Stimulated activated CD4-positive, alpha-beta T cell treated with anti-CD3 and anti-CD28 coated beads, Interleukin-15, amount 100 ng/mL, for 48 hours (primary cell): ENCODE measurements at regions not wholly inside any gene's neighbourhood (a gene's known extent, or its start where the extent isn't known, plus 50 kb on each side); places are given as distances from the start of the nearest gene placed in this dataset.
"Not testable (repeated sequence)": the region's sequence is repeated elsewhere in the genome, so short reads cannot be mapped to it uniquely, and the experiment has no call there.

ENCODE experiments used
- DNase-seq, 2 donors: peaks; one replicate each; pipeline ENCODE4 v3.0.0-alpha.2; 2020; ENCODE audit warnings: low read depth in 2 of 2

DNA sequence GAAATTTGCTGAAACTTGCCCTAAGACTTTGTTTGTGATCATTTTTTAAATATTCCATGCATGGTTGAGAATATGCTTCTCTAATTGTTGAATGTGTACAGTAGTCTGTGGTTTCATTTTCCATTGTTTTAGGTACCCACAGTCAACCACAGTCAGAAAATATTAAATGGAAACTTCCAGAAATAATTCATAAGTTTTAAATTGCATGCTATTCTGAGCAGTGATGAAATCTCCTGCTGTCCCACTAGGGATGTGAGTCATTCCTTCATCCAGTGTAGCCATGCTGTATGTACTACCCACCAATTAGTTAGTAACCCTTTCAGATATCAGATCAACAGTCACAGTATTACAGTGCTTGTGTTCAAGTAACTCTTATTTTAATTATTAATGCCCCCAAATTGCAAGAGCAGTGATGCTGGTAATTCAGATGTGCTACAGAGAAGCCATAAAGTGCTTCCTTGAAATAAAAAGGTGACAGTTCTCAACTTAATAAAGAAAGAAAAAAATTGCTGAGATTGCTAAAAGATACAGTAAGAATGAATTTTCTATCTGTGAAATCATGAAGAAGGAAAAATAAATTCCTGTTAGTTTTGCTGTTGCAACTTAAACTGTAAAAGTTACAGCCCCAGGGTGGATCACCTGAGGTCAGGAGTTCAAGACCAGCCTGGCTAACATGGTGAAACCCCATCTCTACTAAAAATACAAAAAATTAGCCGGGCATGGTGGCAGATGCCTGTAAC, 79.9 kb upstream of the FBXL17 start:
- DNase-seq: no peak

DNA sequence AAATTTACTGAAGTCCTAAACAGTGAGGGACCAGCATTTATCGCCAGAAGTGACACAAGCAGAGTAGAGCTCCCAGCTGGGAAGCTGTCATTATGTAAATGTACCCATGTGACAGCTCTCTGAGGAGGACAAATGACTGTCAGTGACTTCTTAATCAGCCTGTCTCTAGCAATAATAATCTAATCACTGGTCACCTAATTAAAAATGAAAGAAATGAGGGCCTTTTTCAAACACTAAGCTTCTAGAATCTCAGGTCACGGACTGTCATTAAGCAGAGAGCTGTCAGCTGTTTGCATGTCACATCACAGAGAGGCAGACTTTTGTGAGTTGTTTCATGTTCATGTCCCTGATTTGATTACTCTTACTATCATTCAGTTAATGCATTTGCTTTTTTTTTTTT, 77.9 kb upstream of the FBXL17 start:
- DNase-seq: no peak

DNA sequence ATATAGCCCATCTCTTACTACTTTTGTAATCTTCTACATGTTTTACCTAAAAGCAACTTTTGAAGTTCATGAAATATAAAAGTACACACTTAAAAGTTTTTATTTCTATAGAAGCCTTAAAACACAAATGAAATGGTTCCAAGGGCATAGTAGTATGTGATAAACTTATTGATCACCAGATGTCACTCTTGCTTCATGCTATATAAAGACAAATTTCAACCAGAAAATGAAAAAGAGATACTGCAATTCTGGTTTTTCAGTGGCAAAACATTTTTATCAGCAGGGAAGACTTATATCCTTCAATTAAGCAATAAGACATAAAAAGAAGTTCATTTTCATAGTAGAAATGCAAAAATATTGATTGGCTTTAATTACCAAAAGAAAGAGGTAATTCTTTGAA, 69.4 kb upstream of the FBXL17 start:
- DNase-seq: no peak

DNA sequence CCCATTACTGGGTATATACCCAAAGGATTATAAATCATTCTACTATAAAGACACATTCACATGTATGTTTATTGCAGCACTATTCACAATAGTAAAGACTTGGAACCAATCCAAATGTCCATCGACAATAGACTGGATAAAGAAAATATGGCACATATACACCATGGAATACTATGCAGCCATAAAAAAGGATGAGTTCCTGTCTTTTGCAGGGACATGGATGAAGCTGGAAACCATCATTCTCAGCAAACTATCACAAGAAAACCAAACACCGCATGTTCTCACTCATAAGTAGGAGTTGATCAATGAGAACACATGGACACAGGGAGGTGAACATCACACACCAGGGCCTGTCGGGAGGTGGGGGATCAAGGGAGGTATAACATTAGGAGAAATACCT, 62.2 kb upstream of the FBXL17 start:
- DNase-seq: not testable (repeated sequence)

DNA sequence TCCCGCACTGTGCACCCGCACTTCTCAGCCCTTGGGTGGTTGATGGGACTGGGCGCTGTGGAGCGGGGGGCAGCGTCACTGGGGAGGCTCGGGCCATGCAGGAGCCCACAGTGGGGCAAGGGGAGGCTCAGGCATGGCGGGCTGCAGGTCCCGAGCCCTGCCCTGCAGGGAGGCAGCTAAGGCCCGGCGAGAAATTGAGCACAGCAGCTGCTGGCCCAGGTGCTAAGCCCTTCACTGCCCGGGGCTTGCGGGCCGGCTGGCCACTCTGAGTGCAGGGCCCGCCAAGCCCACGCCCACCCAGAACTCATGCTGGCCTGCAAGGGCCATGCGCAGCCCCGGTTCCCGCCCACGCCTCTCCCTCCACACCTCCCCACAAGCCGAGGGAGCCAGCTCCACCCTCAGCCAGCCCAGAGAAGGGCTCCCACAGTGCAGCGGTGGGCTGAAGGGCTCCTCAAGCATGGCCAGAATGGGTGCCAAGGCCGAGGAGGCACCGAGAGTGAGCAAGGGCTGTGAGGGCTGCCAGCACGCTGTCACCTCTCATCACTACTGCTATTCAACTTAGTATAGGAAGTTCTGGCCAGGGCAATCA, 60.3 kb upstream of the FBXL17 start:
- DNase-seq: not testable (repeated sequence)

DNA sequence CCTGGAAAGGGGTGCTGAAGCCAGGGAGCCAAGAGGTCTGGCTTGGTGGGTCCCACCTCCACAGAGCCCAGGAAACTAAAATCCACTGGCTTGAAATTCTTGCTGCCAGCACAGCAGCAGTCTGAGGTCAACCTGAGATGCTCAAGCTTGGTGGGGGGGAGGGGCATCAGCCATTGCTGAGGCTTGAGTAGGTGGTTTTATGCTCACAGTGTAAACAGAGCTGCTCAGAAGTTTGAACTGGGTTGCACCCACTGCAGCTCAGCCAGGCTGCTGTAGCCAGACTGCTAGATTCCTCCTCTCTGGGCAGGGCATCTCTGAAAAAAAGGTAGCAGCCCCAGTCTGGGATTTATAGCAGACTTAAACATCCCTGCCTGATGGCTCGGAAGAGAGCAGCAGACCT, 55.5 kb upstream of the FBXL17 start:
- no peak for DNase-seq

DNA sequence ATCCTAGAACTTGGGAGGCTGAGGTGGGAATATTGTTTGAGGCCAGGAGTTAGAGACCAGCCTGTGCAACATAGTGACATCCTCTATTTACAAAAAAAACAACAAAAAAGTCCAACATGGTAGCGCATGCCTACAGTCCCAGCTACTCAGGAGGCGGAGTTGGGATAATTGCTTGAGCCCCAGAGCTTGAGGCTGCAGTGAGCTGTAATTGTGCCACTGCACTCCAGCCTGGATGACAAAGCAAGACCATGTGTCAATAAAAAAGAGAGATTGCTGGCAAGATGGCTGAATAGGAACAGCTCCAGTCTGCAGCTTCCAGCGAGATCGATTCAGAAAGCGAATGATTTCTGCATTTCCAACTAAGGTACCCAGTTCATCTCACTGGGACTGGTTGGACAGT, 54.8 kb upstream of the FBXL17 start:
- DNase-seq: no peak

DNA sequence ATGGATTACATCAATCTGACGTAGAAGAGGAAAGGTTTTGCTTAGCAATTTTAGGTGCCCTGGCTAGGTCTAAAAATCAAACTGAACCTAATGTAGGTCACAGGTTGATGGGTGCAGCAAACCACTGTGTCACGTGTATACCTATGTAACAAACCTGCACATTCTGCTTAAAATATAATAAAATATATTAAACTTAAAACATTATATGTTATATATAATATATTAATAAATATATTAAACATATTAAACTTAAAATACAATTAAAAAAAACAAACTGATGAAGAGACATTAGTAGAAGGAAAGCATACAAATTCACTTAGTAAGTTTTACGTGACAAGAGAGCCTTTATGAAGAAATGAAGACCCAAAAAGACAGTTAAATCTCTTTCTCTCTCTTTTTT, 51.7 kb upstream of the FBXL17 start:
- no peak for DNase-seq

DNA sequence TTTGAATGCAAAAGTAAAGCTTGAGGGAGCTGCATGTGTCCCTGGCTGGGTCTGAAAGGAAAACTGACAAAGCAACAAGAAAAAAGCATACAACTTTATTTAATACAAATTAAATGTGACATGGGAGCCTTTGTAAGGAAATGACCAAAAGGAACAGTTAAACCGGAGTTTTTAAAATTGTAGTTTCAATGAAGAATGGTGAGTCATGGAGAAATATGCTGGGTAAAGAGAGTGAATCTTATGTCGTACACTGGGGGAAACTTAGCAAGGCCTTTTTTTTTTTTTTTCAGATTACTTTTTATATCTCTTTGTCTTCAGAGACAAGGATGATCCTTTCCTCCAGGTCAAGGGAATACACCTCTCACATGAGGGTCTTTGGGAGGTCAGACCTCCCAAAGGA, 50.1 kb upstream of the FBXL17 start:
- no peak for DNase-seq
